BJ (cell line): ENCODE measurements at regions not wholly inside any gene's neighbourhood (a gene's known extent, or its start where the extent isn't known, plus 50 kb on each side); places are given as distances from the start of the nearest gene placed in this dataset.

Experiments
- CTCF ChIA-PET: fragments of 350-600 bp; formaldehyde crosslinking; extraction: SDS; loops from one replicate; lab custom pipeline; 2021; ENCODE audit warnings: antibody characterized with exemption, inconsistent platforms; lab: Yijun Ruan, JAX
- POLR2A ChIA-PET: fragments of 300-600 bp; sonication (Branson Sonifier 250); formaldehyde crosslinking; extraction: SDS; loops from one replicate; lab custom pipeline; 2021; ENCODE audit warnings: antibody characterized with exemption; lab: Charles Lee
- DNase-seq: peaks from one replicate; pipeline ENCODE4 v3.0.0-alpha.2; 2011; ENCODE audit warnings: low read depth
- H3K27me3 ChIP-seq: 2 replicates; pipeline ENCODE4 v1.6.0; 2011; ENCODE audit warnings: low read length; ENCODE audit not compliant: control insufficient read depth, insufficient read depth
- H3K36me3 ChIP-seq: 2 replicates; pipeline ENCODE4 v1.5.1; 2011; ENCODE audit warnings: low read length; ENCODE audit not compliant: control insufficient read depth, insufficient read depth
- H3K4me3 ChIP-seq: 2 replicates; pipeline ENCODE4 v1.5.1; 2011; ENCODE audit warnings: low read depth, mild to moderate bottlenecking, control low read depth, low read length
- TF ChIP-seq, protein P1 (sequence below): IDR thresholded peaks from 2 replicates; pipeline ENCODE4 v1.5.1; 2011; ENCODE audit warnings: low read depth, mild to moderate bottlenecking, control low read depth, inconsistent platforms, low read length, moderate library complexity; ENCODE audit not compliant: insufficient read depth

DNA sequence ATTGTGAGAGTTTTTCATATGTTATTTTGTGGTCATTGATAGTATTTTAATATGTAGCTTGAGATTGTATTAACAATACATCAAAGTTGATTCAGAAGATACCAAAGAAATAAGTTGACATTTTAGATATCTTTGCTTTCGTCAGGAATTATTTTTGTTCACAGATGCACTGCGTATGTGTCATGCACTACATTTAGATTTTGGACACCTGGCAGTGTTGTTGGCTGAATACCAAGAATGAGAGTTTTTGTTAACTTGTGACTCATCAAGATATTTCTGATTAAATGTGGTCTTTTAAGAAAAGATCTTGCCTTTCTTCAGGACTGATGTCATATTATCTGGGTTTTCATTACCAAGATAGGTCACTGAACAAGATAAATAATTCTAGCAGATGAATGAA lies 633.4 kb downstream of the CENPC start:
- ChIA-PET POLR2A (no interaction called here), CTCF (no interaction called here)
- no peaks in the 10 kb centered on the region for H3K36me3 ChIP-seq
- no peaks in the 10 kb centered on the region for H3K27me3 ChIP-seq
- H3K4me3 ChIP-seq: no peak overlapping the region
- DNase-seq: no peak
- TF ChIP-seq, protein P1, sequence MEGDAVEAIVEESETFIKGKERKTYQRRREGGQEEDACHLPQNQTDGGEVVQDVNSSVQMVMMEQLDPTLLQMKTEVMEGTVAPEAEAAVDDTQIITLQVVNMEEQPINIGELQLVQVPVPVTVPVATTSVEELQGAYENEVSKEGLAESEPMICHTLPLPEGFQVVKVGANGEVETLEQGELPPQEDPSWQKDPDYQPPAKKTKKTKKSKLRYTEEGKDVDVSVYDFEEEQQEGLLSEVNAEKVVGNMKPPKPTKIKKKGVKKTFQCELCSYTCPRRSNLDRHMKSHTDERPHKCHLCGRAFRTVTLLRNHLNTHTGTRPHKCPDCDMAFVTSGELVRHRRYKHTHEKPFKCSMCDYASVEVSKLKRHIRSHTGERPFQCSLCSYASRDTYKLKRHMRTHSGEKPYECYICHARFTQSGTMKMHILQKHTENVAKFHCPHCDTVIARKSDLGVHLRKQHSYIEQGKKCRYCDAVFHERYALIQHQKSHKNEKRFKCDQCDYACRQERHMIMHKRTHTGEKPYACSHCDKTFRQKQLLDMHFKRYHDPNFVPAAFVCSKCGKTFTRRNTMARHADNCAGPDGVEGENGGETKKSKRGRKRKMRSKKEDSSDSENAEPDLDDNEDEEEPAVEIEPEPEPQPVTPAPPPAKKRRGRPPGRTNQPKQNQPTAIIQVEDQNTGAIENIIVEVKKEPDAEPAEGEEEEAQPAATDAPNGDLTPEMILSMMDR: no peak

DNA sequence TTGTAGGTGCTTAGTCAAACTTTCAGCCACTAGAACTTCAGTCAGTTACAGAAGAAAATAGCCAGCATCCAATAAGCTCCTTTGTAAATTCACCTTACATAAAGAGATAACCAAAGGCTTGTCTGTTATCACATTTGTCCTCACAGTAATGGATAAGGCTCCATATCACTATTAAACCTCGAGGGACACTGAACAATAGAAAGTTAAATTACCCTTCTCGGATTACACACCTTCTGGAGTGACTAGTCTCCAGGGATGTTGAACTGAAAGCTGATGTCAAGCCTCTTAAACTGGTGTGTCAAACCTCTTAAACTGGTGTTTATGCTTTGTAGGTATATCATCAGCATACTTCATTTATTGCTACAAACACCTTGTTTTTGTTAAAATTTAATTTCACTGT lies 639.0 kb downstream of the CENPC start:
- TF ChIP-seq, protein P1: no peak
- no peaks in the 10 kb centered on the region for H3K36me3 ChIP-seq
- H3K4me3 ChIP-seq: no peak overlapping the region
- POLR2A ChIA-PET: no interaction called here
- CTCF ChIA-PET: no interaction called here
- H3K27me3 ChIP-seq: no peaks in the 10 kb centered on the region
- DNase-seq: no peak

DNA sequence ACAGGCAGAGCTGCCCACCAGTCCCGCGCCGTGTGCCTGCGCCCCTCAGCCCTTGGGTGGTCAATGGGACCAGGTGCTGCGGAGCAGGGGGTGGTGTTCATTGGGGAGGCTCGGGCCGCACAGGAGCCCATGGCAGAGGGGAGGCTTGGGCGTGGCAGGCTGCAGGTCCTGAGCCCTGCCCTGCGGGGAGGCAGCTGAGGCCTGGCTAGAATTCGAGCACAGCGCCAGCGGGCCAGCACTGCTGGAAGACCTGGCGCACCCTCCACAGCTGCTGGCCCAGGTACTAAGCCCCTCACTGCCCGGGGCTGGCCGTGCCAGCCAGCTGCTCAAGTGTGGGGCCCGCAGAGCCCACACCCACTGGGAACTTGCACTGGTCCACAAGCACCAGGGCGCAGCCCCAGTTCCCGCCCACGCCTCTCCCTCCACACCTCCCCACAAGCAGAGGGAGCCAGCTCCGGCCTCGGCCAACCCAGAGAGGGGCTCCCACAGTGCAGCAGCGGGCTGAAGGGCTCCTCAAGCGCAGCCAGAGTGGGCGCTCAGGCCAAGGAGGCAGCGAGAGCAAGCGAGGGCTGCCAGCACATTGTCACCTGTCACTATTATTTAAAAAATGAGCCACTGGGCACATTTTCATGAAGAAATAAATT lies 645.8 kb downstream of the CENPC start:
- Histone ChIP-seq H3K27me3 (no peaks in the 10 kb centered on the region), H3K4me3 (no peak overlapping the region), H3K36me3 (no peaks in the 10 kb centered on the region)
- ChIA-PET CTCF (no interaction called here), POLR2A (no interaction called here)
- TF ChIP-seq, protein P1: no peak
- DNase-seq: no peak

DNA sequence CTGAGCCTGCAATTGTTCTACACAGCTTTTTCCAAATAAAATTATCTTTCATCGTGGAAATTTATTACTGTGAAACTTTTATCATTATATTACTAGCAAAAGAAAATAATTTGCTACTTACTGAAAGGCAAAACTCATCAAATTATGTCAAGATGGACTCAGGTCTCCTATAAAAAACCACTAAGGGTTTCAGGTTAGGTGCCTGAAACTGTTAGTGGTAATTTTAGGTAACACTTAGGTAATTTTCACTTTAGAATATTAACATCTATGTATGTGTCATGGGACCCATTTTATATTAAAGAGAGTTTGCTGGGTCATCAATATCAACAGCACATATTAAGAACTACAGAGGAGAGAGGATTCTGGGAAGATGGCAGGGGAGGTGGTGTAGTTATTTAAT lies 651.5 kb downstream of the CENPC start:
- no peak overlapping the region for H3K4me3 ChIP-seq

DNA sequence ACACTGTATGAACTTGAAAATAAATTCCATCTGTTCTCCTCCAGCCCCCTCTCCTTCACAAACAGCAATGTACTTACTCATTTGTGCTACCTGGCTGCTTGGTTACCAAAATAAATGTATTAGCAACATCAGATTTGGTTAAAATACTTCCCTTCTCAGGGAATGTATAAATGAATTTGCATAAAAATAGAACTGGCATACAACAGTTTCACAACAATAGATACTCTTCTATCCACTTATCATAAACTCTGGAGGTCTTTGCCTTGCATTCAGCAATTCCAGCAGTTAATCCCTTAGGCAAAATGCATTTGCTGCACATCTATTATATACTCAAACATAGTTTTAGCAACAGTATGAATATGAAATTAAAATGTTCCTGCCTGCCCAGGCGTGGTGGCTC lies 658.2 kb downstream of the CENPC start:
- TF ChIP-seq, protein P1: no peak
- H3K4me3 ChIP-seq: no peak overlapping the region
- H3K27me3 ChIP-seq: no peaks in the 10 kb centered on the region
- H3K36me3 ChIP-seq: no peaks in the 10 kb centered on the region
- DNase-seq: no peak
- POLR2A ChIA-PET: no interaction called here
- CTCF ChIA-PET: no interaction called here

More for the DNA sequence above, 651.5 kb downstream of the CENPC start:
- POLR2A ChIA-PET: no interaction called here
- TF ChIP-seq, protein P1: no peak
- Histone ChIP-seq H3K36me3 (no peaks in the 10 kb centered on the region), H3K27me3 (no peaks in the 10 kb centered on the region)
- DNase-seq: no peak
- CTCF ChIA-PET: no interaction called here
